OCI-LY3 (cell line): ENCODE measurements at regions not wholly inside any gene's neighbourhood (a gene's known extent, or its start where the extent isn't known, plus 50 kb on each side); places are given as distances from the start of the nearest gene placed in this dataset.

Source experiments
- EZH2phosphoT487 ChIP-seq: fragments of 200-600 bp; shearing (Covaris generic); IDR thresholded peaks from 2 replicates; pipeline ENCODE4 v1.6.1; 2018; ENCODE audit warnings: antibody characterized with exemption, mixed run types, low read depth
- TF ChIP-seq, protein P1 (sequence below): fragments of 200-600, 300-600 bp; sonication (generic); IDR thresholded peaks from 2 replicates; pipeline ENCODE4 v1.5.1; 2014; ENCODE audit warnings: antibody characterized with exemption, low read length, low read depth

DNA sequence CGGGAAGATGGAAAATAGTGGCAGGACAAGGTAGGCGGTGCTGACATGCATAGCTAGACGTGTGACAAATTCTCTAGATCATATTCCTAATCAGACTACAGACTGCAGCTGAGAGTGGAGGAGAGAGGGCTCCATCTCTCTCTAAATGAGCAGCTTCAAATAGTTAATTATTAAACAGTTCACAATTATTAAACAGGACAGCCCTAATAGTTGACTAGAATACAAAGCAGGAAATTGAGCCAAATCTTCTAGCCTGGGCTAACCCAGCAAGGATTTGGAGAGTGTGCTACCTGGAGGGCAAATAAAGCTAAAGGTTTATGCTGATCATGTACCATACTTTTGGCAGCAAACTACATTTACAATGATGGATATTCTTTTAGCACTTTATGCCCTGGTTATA lies 54.4 kb upstream of the CWC22 start:
- TF ChIP-seq, protein P1, sequence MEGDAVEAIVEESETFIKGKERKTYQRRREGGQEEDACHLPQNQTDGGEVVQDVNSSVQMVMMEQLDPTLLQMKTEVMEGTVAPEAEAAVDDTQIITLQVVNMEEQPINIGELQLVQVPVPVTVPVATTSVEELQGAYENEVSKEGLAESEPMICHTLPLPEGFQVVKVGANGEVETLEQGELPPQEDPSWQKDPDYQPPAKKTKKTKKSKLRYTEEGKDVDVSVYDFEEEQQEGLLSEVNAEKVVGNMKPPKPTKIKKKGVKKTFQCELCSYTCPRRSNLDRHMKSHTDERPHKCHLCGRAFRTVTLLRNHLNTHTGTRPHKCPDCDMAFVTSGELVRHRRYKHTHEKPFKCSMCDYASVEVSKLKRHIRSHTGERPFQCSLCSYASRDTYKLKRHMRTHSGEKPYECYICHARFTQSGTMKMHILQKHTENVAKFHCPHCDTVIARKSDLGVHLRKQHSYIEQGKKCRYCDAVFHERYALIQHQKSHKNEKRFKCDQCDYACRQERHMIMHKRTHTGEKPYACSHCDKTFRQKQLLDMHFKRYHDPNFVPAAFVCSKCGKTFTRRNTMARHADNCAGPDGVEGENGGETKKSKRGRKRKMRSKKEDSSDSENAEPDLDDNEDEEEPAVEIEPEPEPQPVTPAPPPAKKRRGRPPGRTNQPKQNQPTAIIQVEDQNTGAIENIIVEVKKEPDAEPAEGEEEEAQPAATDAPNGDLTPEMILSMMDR = no peak
- no peak for TF ChIP-seq EZH2phosphoT487
